HL-60 (cell line): ENCODE measurements at regions not wholly inside any gene's neighbourhood (a gene's known extent, or its start where the extent isn't known, plus 50 kb on each side); places are given as distances from the start of the nearest gene placed in this dataset.

Experiments
- DNase-seq, 2 experiments: peaks; one replicate each; pipeline ENCODE4 v3.0.0-alpha.2; 2010 to 2020; ENCODE audit warnings: low read depth in 1 of 2, low spot score in 1 of 2
- H3K27ac ChIP-seq: fragments of 250-450 bp; sonication (Bioruptor Pico); replicated peaks from 2 replicates; pipeline ENCODE4 v1.5.1; 2020; ENCODE audit warnings: mild to moderate bottlenecking, moderate library complexity
- H3K27me3 ChIP-seq: fragments of 250-450 bp; sonication (Bioruptor Pico); 2 replicates; pipeline ENCODE4 v1.5.1; 2021; ENCODE audit warnings: mild to moderate bottlenecking, moderate library complexity; ENCODE audit not compliant: insufficient read depth, poor library complexity, severe bottlenecking
- H3K4me3 ChIP-seq: replicated peaks from 2 replicates; pipeline ENCODE4 v1.5.1; 2011; ENCODE audit warnings: mild to moderate bottlenecking, control low read depth, low read length; ENCODE audit not compliant: insufficient read depth
- CTCF ChIP-seq: IDR thresholded peaks from one replicate; pipeline ENCODE4 v1.5.1; 2011; ENCODE audit warnings: low read length, control low read depth, inconsistent platforms; ENCODE audit not compliant: insufficient read depth
- GABPA ChIP-seq: IDR thresholded peaks from 2 replicates; pipeline ENCODE4 v1.6.1; 2012; ENCODE audit warnings: low read depth
- POLR2AphosphoS5 ChIP-seq: IDR thresholded peaks from 2 replicates; pipeline ENCODE4 v1.6.1; 2012; ENCODE audit warnings: low read depth
- SPI1 ChIP-seq: IDR thresholded peaks from 2 replicates; pipeline ENCODE4 v1.6.1; 2012; ENCODE audit warnings: low read depth, mild to moderate bottlenecking, borderline replicate concordance
- TF ChIP-seq, protein P1 (sequence below): IDR thresholded peaks from 2 replicates; pipeline ENCODE4 v1.6.1; 2012; ENCODE audit warnings: low read depth; ENCODE audit not compliant: insufficient replicate concordance

DNA sequence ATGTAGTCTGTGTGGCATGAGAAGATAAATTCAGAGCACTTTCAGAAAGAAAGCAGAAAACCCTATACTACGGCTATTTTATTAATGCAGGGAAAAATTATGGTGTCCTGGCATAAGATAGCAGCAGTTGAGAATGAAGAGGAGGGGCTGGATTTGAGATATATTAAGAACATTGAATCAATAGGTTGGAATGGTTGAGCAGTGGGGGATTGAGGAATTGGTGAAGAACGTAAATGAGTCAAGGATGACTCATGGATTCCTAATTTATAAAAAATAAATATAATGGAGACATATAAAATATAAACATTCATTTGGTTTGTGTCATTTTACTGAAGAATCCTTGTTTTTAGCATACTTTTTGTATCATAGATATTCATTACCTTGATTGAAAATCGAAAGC lies 234.3 kb upstream of the ADAMTS5 start:
- DNase-seq, result no peak
- H3K4me3 ChIP-seq, result no peak overlapping the region
- no peaks in the 10 kb centered on the region for H3K27me3 ChIP-seq
- TF ChIP-seq, protein P1, sequence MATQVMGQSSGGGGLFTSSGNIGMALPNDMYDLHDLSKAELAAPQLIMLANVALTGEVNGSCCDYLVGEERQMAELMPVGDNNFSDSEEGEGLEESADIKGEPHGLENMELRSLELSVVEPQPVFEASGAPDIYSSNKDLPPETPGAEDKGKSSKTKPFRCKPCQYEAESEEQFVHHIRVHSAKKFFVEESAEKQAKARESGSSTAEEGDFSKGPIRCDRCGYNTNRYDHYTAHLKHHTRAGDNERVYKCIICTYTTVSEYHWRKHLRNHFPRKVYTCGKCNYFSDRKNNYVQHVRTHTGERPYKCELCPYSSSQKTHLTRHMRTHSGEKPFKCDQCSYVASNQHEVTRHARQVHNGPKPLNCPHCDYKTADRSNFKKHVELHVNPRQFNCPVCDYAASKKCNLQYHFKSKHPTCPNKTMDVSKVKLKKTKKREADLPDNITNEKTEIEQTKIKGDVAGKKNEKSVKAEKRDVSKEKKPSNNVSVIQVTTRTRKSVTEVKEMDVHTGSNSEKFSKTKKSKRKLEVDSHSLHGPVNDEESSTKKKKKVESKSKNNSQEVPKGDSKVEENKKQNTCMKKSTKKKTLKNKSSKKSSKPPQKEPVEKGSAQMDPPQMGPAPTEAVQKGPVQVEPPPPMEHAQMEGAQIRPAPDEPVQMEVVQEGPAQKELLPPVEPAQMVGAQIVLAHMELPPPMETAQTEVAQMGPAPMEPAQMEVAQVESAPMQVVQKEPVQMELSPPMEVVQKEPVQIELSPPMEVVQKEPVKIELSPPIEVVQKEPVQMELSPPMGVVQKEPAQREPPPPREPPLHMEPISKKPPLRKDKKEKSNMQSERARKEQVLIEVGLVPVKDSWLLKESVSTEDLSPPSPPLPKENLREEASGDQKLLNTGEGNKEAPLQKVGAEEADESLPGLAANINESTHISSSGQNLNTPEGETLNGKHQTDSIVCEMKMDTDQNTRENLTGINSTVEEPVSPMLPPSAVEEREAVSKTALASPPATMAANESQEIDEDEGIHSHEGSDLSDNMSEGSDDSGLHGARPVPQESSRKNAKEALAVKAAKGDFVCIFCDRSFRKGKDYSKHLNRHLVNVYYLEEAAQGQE, result no peak
- TF ChIP-seq POLR2AphosphoS5 (no peak), CTCF (no peak), GABPA (no peak), SPI1 (no peak)
- H3K27ac ChIP-seq, result no peak overlapping the region

DNA sequence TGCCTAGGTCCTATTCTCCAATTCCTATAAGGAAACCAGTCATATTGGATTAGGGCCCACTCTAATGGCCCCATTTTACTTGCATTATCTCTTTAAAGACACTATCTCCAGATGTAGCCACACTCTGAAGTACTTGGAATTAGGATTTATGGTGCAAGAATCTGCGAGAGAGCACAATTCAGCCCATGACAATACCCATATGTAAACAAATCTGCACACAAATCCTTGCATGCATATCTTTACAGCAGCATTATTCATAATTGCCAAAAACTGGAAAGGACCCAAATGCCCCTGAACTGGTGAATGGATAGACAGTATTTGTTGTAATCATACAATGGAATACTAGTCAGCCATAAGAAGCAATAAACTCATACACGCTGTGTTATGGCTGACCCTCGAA lies 229.8 kb upstream of the ADAMTS5 start:
- H3K27me3 ChIP-seq, result no peaks in the 10 kb centered on the region
- H3K27ac ChIP-seq, result no peak overlapping the region
- TF ChIP-seq GABPA, result no peak
- TF ChIP-seq POLR2AphosphoS5, result no peak
- TF ChIP-seq SPI1, result no peak
- TF ChIP-seq, protein P1, result no peak
- TF ChIP-seq CTCF, result no peak
- no peak for DNase-seq
- H3K4me3 ChIP-seq, result no peak overlapping the region

- Histone ChIP-seq H3K27ac (no peak overlapping the region), H3K4me3 (no peak overlapping the region), H3K27me3 (no peaks in the 10 kb centered on the region)
- DNase-seq, result no peak
- TF ChIP-seq GABPA, result no peak
- TF ChIP-seq, protein P1, result no peak
- no peak for TF ChIP-seq SPI1
- TF ChIP-seq CTCF, result no peak
- no peak for TF ChIP-seq POLR2AphosphoS5
Measured at GRCh38 chr21:27192281-27192949, 225.5 kb upstream of the ADAMTS5 start.
